H9 (cell line): ENCODE measurements at regions not wholly inside any gene's neighbourhood (a gene's known extent, or its start where the extent isn't known, plus 50 kb on each side); places are given as distances from the start of the nearest gene placed in this dataset.

ENCODE experiments used
- DNase-seq: peaks from one replicate; pipeline ENCODE4 v3.0.0-alpha.2; 2017
- H2AFZ ChIP-seq: one replicate; pipeline ENCODE4 v1.6.1; 2013; ENCODE audit warnings: mild to moderate bottlenecking, low read length, control low read depth, moderate library complexity
- H2AK5ac ChIP-seq: 2 replicates; pipeline ENCODE4 v1.6.1; 2013; ENCODE audit warnings: low read length, control low read depth, mixed read lengths; ENCODE audit not compliant: insufficient read length
- H2BK120ac ChIP-seq: one replicate; pipeline ENCODE4 v1.6.1; 2013; ENCODE audit warnings: low read depth, mild to moderate bottlenecking, low read length, control low read depth, inconsistent platforms; ENCODE audit not compliant: poor library complexity, severe bottlenecking
- H2BK12ac ChIP-seq: 2 replicates; pipeline ENCODE4 v1.6.1; 2013; ENCODE audit warnings: low read length, control low read depth, mixed read lengths, low read depth; ENCODE audit not compliant: insufficient read length
- H2BK15ac ChIP-seq: 2 replicates; pipeline ENCODE4 v1.6.1; 2013; ENCODE audit warnings: low read depth, low read length, control low read depth
- H2BK20ac ChIP-seq: one replicate; pipeline ENCODE4 v1.6.1; 2013; ENCODE audit warnings: low read depth, mild to moderate bottlenecking, low read length, control low read depth, inconsistent platforms; ENCODE audit not compliant: poor library complexity, severe bottlenecking
- H2BK5ac ChIP-seq: 2 replicates; pipeline ENCODE4 v1.6.1; 2013; ENCODE audit warnings: low read length, control low read depth, mixed read lengths; ENCODE audit not compliant: insufficient read length
- H3K14ac ChIP-seq: 2 replicates; pipeline ENCODE4 v1.6.1; 2013; ENCODE audit warnings: low read length, control low read depth; ENCODE audit not compliant: insufficient read depth
- H3K18ac ChIP-seq: 2 replicates; pipeline ENCODE4 v1.6.1; 2013; ENCODE audit warnings: low read depth, mild to moderate bottlenecking, mixed read lengths, low read length, control low read depth; ENCODE audit not compliant: insufficient read length
- H3K23ac ChIP-seq: 2 replicates; pipeline ENCODE4 v1.6.1; 2013; ENCODE audit warnings: low read length, control low read depth, mixed read lengths, low read depth; ENCODE audit not compliant: insufficient read length
- H3K23me2 ChIP-seq: 2 replicates; pipeline ENCODE4 v1.6.1; 2013; ENCODE audit warnings: low read depth, mild to moderate bottlenecking, mixed read lengths, low read length, control low read depth; ENCODE audit not compliant: insufficient read length, poor library complexity, severe bottlenecking
- H3K27ac ChIP-seq: 2 replicates; pipeline ENCODE4 v1.5.1; 2013; ENCODE audit warnings: low read length, control low read depth, mixed read lengths, low read depth; ENCODE audit not compliant: insufficient read length
- H3K27me3 ChIP-seq: 2 replicates; pipeline ENCODE4 v1.6.1; 2013; ENCODE audit warnings: low read length, control low read depth, inconsistent platforms; ENCODE audit not compliant: insufficient read depth
- H3K4ac ChIP-seq: 2 replicates; pipeline ENCODE4 v1.6.1; 2013; ENCODE audit warnings: low read depth, mild to moderate bottlenecking, control low read depth, inconsistent platforms, low read length, moderate library complexity
- H3K4me1 ChIP-seq: 2 replicates; pipeline ENCODE4 v1.6.1; 2013; ENCODE audit warnings: low read length, control low read depth, inconsistent platforms; ENCODE audit not compliant: insufficient read depth
- H3K4me2 ChIP-seq: 2 replicates; pipeline ENCODE4 v1.6.1; 2013; ENCODE audit warnings: low read length, control low read depth, mixed read lengths; ENCODE audit not compliant: insufficient read length, insufficient read depth
- H3K56ac ChIP-seq: 2 replicates; pipeline ENCODE4 v1.6.1; 2013; ENCODE audit warnings: low read depth, mild to moderate bottlenecking, mixed read lengths, low read length, control low read depth; ENCODE audit not compliant: insufficient read length
- H3K79me1 ChIP-seq: 2 replicates; pipeline ENCODE4 v1.6.1; 2013; ENCODE audit warnings: low read depth, mild to moderate bottlenecking, moderate library complexity, low read length, control low read depth, inconsistent platforms; ENCODE audit not compliant: insufficient read depth, poor library complexity, severe bottlenecking
- H3K79me2 ChIP-seq: 2 replicates; pipeline ENCODE4 v1.6.1; 2013; ENCODE audit warnings: low read length, control low read depth, inconsistent platforms; ENCODE audit not compliant: insufficient read depth
- H3K9ac ChIP-seq: 2 replicates; pipeline ENCODE4 v1.6.1; 2013; ENCODE audit warnings: low read length, control low read depth, mixed read lengths; ENCODE audit not compliant: insufficient read length; ENCODE audit errors: extremely low read depth
- H3K9me3 ChIP-seq: one replicate; pipeline ENCODE4 v1.6.1; 2013; ENCODE audit warnings: low read depth, low read length, inconsistent platforms; ENCODE audit not compliant: control insufficient read depth
- H3T11ph ChIP-seq: one replicate; pipeline ENCODE4 v1.6.1; 2013; ENCODE audit warnings: mild to moderate bottlenecking, low read length, control low read depth, inconsistent platforms
- H4K20me1 ChIP-seq: one replicate; pipeline ENCODE4 v1.6.1; 2013; ENCODE audit not compliant: control insufficient read depth, insufficient read length, insufficient read depth
- H4K5ac ChIP-seq: 2 replicates; pipeline ENCODE4 v1.6.1; 2013; ENCODE audit warnings: low read depth, mild to moderate bottlenecking, mixed read lengths, low read length, control low read depth; ENCODE audit not compliant: insufficient read length
- H4K8ac ChIP-seq: replicated peaks from 2 replicates; pipeline ENCODE4 v1.6.1; 2013; ENCODE audit warnings: low read length, control low read depth, mixed read lengths, low read depth; ENCODE audit not compliant: insufficient read length
- H4K91ac ChIP-seq: 2 replicates; pipeline ENCODE4 v1.6.1; 2013; ENCODE audit warnings: low read depth, mild to moderate bottlenecking, moderate library complexity, mixed read lengths, low read length, control low read depth; ENCODE audit not compliant: insufficient read length
- H3K27ac Mint-ChIP-seq, 3 experiments: 2 replicates in 2 of 3; 3 replicates in 1 of 3; pipeline ENCODE4 v1.8.0; 2020 to 2021; ENCODE audit warnings: mixed read lengths in 3 of 3, mild to moderate bottlenecking in 1 of 3, moderate library complexity in 1 of 3
- H3K27me3 Mint-ChIP-seq: 2 replicates; pipeline ENCODE4 v1.8.0; 2021; ENCODE audit warnings: low read depth, mild to moderate bottlenecking, moderate library complexity, mixed read lengths
- H3K36me3 Mint-ChIP-seq, 3 experiments: 2 replicates in 2 of 3; 3 replicates in 1 of 3; pipeline ENCODE4 v1.8.0; 2020 to 2021; ENCODE audit warnings: low read depth in 3 of 3, mixed read lengths in 3 of 3; ENCODE audit not compliant: insufficient read depth in 1 of 3
- H3K4me1 Mint-ChIP-seq, 2 experiments: 2 replicates each; pipeline ENCODE4 v1.8.0; 2020; ENCODE audit warnings: mixed read lengths in 2 of 2
- H3K4me3 Mint-ChIP-seq, 2 experiments: 2 replicates in 1 of 2; 3 replicates in 1 of 2; pipeline ENCODE4 v1.8.0; 2020 to 2021; ENCODE audit warnings: mild to moderate bottlenecking in 2 of 2, mixed read lengths in 2 of 2, moderate library complexity in 1 of 2
- H3K9me3 Mint-ChIP-seq, 2 experiments: 2 replicates in 1 of 2; 3 replicates in 1 of 2; pipeline ENCODE4 v1.8.0; 2020; ENCODE audit warnings: mild to moderate bottlenecking in 2 of 2, mixed read lengths in 2 of 2, moderate library complexity in 1 of 2
- WGBS: extraction: QIAGEN DNeasy Blood & Tissue Kit; methylation state at CpG from one replicate; pipeline ENCODE4 v1.1.7; 2013; ENCODE audit warnings: missing lambda C conversion rate, low lambda C conversion rate, mixed read lengths; ENCODE audit not compliant: insufficient read length; ENCODE audit errors: extremely low coverage; 5-methylcytosine and 5-hydroxymethylcytosine counted together
- TF ChIP-seq, protein P1 (sequence below): fragments of 200-600 bp; sonication (generic); conservative IDR thresholded peaks from 3 replicates; pipeline ENCODE4 v1.8.0; 2021; ENCODE audit warnings: antibody characterized with exemption, mild to moderate bottlenecking

DNA sequence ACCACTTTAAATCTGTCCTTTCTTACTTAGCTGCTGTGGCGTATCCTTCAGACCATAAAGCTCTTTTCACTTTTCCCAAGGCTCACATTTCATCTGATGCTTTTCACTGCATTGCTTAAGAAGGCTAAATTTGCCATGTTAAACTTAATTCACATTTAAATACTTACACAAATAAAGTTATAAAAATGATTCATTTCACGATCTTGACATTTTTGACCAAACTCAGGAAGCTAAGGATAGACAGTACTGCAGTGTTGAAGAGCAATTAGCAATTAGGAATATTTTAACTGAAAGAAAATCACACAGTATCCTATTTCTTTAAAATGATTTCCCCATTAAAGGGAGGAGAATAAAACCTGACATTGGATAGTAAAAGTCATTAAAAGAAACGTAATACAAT, 1038.6 kb downstream of the STPG2 start:
- Histone ChIP-seq H3K9me3 (no peaks in the 10 kb centered on the region), H2BK20ac (no peak overlapping the region), H3K27me3 (no peaks in the 10 kb centered on the region), H3K23ac (no peak overlapping the region), H3K4me2 (no peak overlapping the region), H3K14ac (no peak overlapping the region), H4K91ac (no peak overlapping the region), H2BK120ac (no peak overlapping the region), H3K79me1 (no peaks in the 10 kb centered on the region), H3K27ac (no peak overlapping the region), H3K18ac (no peak overlapping the region), H4K8ac (no peak overlapping the region), H2BK5ac (no peak overlapping the region), H3K23me2 (no peaks in the 10 kb centered on the region), H4K20me1 (no peaks in the 10 kb centered on the region), H3K56ac (no peak overlapping the region), H2BK12ac (no peak overlapping the region), H3K9ac (no peak overlapping the region), H3K79me2 (no peaks in the 10 kb centered on the region), H4K5ac (no peak overlapping the region), H2BK15ac (no peak overlapping the region), H2AK5ac (no peak overlapping the region), H3K4me1 (no peaks in the 10 kb centered on the region), H3T11ph (no peak overlapping the region), H2AFZ (no peak overlapping the region), H3K4ac (no peak overlapping the region)
- no peak overlapping the region for H3K4me3 Mint-ChIP-seq
- peaks cover 3 to 7% of the 10 kb centered on the region in 2 experiments; a peak in 3 of 5 replicates for H3K9me3 Mint-ChIP-seq
- H3K4me1 Mint-ChIP-seq = no peaks in the 10 kb centered on the region
- TF ChIP-seq, protein P1, sequence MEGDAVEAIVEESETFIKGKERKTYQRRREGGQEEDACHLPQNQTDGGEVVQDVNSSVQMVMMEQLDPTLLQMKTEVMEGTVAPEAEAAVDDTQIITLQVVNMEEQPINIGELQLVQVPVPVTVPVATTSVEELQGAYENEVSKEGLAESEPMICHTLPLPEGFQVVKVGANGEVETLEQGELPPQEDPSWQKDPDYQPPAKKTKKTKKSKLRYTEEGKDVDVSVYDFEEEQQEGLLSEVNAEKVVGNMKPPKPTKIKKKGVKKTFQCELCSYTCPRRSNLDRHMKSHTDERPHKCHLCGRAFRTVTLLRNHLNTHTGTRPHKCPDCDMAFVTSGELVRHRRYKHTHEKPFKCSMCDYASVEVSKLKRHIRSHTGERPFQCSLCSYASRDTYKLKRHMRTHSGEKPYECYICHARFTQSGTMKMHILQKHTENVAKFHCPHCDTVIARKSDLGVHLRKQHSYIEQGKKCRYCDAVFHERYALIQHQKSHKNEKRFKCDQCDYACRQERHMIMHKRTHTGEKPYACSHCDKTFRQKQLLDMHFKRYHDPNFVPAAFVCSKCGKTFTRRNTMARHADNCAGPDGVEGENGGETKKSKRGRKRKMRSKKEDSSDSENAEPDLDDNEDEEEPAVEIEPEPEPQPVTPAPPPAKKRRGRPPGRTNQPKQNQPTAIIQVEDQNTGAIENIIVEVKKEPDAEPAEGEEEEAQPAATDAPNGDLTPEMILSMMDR = no peak
- no peak for DNase-seq
- WGBS = no CpG with 5 or more reads among the region's 3 CpGs
- peaks cover 0 to 7% (median 2%) of the 10 kb centered on the region in 3 experiments; a peak in 4 of 7 replicates for H3K36me3 Mint-ChIP-seq
- no peaks in the 10 kb centered on the region for H3K27me3 Mint-ChIP-seq
- H3K27ac Mint-ChIP-seq = no peak overlapping the region
